Panc1 (cell line): ENCODE measurements at regions not wholly inside any gene's neighbourhood (a gene's known extent, or its start where the extent isn't known, plus 50 kb on each side); places are given as distances from the start of the nearest gene placed in this dataset.

Experiments used
- ATAC-seq: fragments of 200-7000 bp; cut with Tn5 transposase; 2 replicates; pipeline ENCODE4 v1.9.1; 2020; ENCODE audit warnings: mild to moderate bottlenecking, moderate library complexity
- BruUV-seq: library from RNA; stranded (reverse); fragments of 400-500 nt; replicated peaks from 2 replicates; lab custom pipeline; 2021; lab: Mats Ljungman, UMichigan
- CTCF ChIA-PET: fragments of 300-600 bp; sonication (Branson Sonifier 250); formaldehyde crosslinking; loops from one replicate; lab custom pipeline; 2022; ENCODE audit warnings: antibody characterized with exemption; lab: Charles Lee
- POLR2A ChIA-PET: fragments of 300-600 bp; sonication (Branson Sonifier 250); formaldehyde crosslinking; loops from one replicate; lab custom pipeline; 2022; ENCODE audit warnings: antibody characterized with exemption; lab: Charles Lee
- DNase-seq: peaks from one replicate; pipeline ENCODE4 v3.0.0-alpha.2; 2010; ENCODE audit warnings: low read depth, low spot score
- H3K27ac ChIP-seq: 2 replicates; pipeline ENCODE4 v1.5.1; 2011; ENCODE audit warnings: mild to moderate bottlenecking, low read length, inconsistent platforms
- H3K27me3 ChIP-seq: fragments of 200-500 bp; sonication (Bioruptor generic); 2 replicates; pipeline ENCODE4 v1.6.0; 2014; ENCODE audit warnings: low read length, inconsistent platforms; ENCODE audit not compliant: control insufficient read depth, insufficient read depth
- H3K36me3 ChIP-seq: fragments of 200-500 bp; sonication (Bioruptor generic); 2 replicates; pipeline ENCODE4 v1.5.1; 2014; ENCODE audit warnings: inconsistent platforms, mild to moderate bottlenecking, low read length, moderate library complexity; ENCODE audit not compliant: control insufficient read depth, insufficient read depth
- H3K4me1 ChIP-seq: 2 replicates; pipeline ENCODE4 v1.5.1; 2011; ENCODE audit warnings: inconsistent platforms, mild to moderate bottlenecking, low read length, moderate library complexity; ENCODE audit not compliant: control insufficient read depth, insufficient read depth
- H3K4me3 ChIP-seq, 2 experiments: 2 replicates each; pipeline ENCODE4 v1.5.1; 2011 to 2012; ENCODE audit warnings: low read depth in 2 of 2, low read length in 2 of 2, mild to moderate bottlenecking in 2 of 2, inconsistent platforms in 1 of 2, moderate library complexity in 1 of 2
- H3K9me3 ChIP-seq: fragments of 200-500 bp; sonication (Bioruptor generic); 2 replicates; pipeline ENCODE4 v1.5.1; 2014; ENCODE audit warnings: low read depth, mild to moderate bottlenecking, inconsistent platforms, low read length, moderate library complexity; ENCODE audit not compliant: control insufficient read depth, insufficient read depth
- POLR2AphosphoS5 ChIP-seq: IDR thresholded peaks from 2 replicates; pipeline ENCODE4 v1.6.1; 2012; ENCODE audit warnings: mild to moderate bottlenecking, low read depth, low read length, moderate library complexity
- REST ChIP-seq, 2 experiments: IDR thresholded peaks; 2 replicates each; pipeline ENCODE4 v1.6.1; 2011 to 2012; ENCODE audit warnings: low read depth in 2 of 2, control low read depth in 1 of 2, low read length in 1 of 2, mild to moderate bottlenecking in 1 of 2, moderate library complexity in 1 of 2; ENCODE audit not compliant: insufficient read depth in 1 of 2
- SIN3A ChIP-seq: IDR thresholded peaks from 2 replicates; pipeline ENCODE4 v1.6.1; 2012; ENCODE audit warnings: low read depth, mild to moderate bottlenecking, low read length, moderate library complexity, borderline replicate concordance; ENCODE audit not compliant: insufficient read depth
- TCF7L2 ChIP-seq: IDR thresholded peaks from 2 replicates; pipeline ENCODE4 v1.6.1; 2011; ENCODE audit warnings: mild to moderate bottlenecking, low read depth, low read length, inconsistent platforms
- in situ Hi-C: cut with HindIII; loops from 2 replicates; pipeline ENCODE4 v1.10.0; 2016; ENCODE audit warnings: low sequenced_read_pairs, low pct_unique_long_range_greater_than_20kb
- intact Hi-C: fragments of 100-400 bp; cut with micrococcal nuclease; formaldehyde crosslinking; loops from one replicate; pipeline ENCODE4 v1.10.0; 2022; ENCODE audit not compliant: unreplicated experiment
- TF ChIP-seq, protein P1 (sequence below): fragments of 450-650 bp; IDR thresholded peaks from 2 replicates; pipeline ENCODE4 v1.5.1; 2017; ENCODE audit warnings: mild to moderate bottlenecking

- CTCF ChIA-PET = no interaction called here
These were observed 298.0 kb upstream of the DMRT1 start for GRCh38 chr9:543478-543877.

DNA sequence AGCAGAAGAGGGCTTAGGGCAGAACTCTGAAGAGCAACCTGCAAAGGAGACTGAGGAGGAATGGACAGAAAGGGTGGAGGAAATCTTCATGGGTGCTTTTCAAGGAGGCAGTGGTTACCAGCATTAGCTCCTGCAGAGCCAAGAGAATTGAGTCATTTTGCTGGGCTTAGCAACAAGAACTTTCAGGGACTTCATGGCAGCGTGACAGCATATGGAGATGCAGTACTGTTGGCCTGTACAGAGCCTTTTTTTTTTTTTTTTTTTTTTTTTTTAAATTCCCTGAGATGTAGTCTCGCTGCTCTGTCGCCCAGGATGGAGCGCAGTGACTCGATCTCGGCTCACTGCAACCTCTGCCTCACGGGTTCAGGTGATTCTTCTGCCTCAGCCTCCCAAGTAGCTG lies 296.0 kb upstream of the DMRT1 start:
- intact Hi-C loops (no loop called here), in situ Hi-C loops (no loop called here)
- Histone ChIP-seq H3K4me3 (no peak overlapping the region), H3K36me3 (no peaks in the 10 kb centered on the region), H3K27ac (no peak overlapping the region), H3K9me3 (no peaks in the 10 kb centered on the region), H3K27me3 (no peaks in the 10 kb centered on the region), H3K4me1 (no peaks in the 10 kb centered on the region)
- DNase-seq (no peak), ATAC-seq (no peak)
- no peak for TF ChIP-seq REST (IDR thresholded peaks at IDR 0.05; ENCODE audit: insufficient read depth in 1 of 2, low read depth in 2 of 2, low read length in 1 of 2)
- TF ChIP-seq, protein P1, sequence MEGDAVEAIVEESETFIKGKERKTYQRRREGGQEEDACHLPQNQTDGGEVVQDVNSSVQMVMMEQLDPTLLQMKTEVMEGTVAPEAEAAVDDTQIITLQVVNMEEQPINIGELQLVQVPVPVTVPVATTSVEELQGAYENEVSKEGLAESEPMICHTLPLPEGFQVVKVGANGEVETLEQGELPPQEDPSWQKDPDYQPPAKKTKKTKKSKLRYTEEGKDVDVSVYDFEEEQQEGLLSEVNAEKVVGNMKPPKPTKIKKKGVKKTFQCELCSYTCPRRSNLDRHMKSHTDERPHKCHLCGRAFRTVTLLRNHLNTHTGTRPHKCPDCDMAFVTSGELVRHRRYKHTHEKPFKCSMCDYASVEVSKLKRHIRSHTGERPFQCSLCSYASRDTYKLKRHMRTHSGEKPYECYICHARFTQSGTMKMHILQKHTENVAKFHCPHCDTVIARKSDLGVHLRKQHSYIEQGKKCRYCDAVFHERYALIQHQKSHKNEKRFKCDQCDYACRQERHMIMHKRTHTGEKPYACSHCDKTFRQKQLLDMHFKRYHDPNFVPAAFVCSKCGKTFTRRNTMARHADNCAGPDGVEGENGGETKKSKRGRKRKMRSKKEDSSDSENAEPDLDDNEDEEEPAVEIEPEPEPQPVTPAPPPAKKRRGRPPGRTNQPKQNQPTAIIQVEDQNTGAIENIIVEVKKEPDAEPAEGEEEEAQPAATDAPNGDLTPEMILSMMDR = no peak
- no peak for TF ChIP-seq TCF7L2
- no peak for TF ChIP-seq POLR2AphosphoS5
- TF ChIP-seq SIN3A = no peak
- CTCF ChIA-PET = no interaction called here
- POLR2A ChIA-PET = no interaction called here
- BruUV-seq = no TSS peak

More at GRCh38 chr9:543478-543877, 298.0 kb upstream of the DMRT1 start:
- TF ChIP-seq, protein P1 = no peak
- TF ChIP-seq TCF7L2 (no peak), POLR2AphosphoS5 (no peak), REST (IDR thresholded peaks at IDR 0.05; ENCODE audit: insufficient read depth in 1 of 2, low read depth in 2 of 2, low read length in 1 of 2) (no peak), SIN3A (no peak)
- Histone ChIP-seq H3K27ac (no peak overlapping the region), H3K9me3 (no peaks in the 10 kb centered on the region), H3K27me3 (no peaks in the 10 kb centered on the region), H3K36me3 (no peaks in the 10 kb centered on the region), H3K4me3 (no peak overlapping the region), H3K4me1 (no peaks in the 10 kb centered on the region)
- in situ Hi-C loops = no loop called here
- ATAC-seq (no peak), DNase-seq (no peak)
- POLR2A ChIA-PET = interaction anchor here (0.7 kb wide), 1 partner anchor 15 kb away, joined by 3 read pairs; no protein-coding TSS in a partner anchor
- no TSS peak for BruUV-seq
- intact Hi-C loops = no loop called here
